ENCODE measurements at regions not wholly inside any gene's neighbourhood (a gene's known extent, or its start where the extent isn't known, plus 50 kb on each side); places are given as distances from the start of the nearest gene placed in this dataset.

DNA sequence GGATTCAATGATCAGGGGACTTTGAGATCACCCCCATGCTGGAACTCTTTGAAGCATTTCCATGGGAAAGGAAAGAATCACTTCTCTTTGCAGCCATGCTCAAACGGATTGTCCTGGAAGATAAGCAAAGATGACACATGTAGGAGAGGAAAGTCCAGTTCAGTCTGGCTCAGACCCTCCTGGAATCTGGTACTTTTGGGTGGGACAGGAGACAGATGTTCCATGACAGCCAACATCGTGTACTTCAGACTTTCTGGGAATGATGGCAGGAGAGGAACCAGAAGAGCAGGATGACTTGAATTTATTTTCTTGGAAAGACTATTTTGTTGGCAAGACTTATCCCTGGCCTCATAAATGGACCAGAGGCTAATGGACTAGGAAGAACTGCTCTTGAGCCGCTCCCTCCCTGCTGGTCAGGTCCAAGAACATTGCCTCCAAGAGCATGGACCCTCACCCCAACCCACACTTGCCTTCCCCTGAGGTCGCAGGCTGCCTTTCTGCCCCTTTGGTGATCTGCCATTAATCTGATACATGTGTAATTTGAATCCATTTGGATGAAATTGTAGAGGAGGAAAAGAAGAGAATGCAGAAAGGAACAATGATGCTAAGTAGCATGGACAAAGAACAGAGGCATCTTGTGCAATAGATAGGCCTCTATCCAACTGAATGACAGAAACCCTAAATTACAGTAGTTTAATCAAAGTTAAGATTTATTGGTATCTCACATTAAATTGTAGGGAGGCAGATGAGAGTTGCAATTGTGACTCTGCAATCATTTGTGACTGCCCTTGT lies 201.0 kb downstream of the SNX19 start:
- Mint-ChIP-seq H3K9me3 (no peaks in the 10 kb centered on the region), H3K27me3 (peaks cover 18% of the 10 kb centered on the region), H3K36me3 (ENCODE audit: low read depth) (no peaks in the 10 kb centered on the region), H3K4me3 (no peak overlapping the region), H3K4me1 (no peaks in the 10 kb centered on the region), H3K27ac (no peak overlapping the region)
- ATAC-seq (replicated peaks), result no peak

DNA sequence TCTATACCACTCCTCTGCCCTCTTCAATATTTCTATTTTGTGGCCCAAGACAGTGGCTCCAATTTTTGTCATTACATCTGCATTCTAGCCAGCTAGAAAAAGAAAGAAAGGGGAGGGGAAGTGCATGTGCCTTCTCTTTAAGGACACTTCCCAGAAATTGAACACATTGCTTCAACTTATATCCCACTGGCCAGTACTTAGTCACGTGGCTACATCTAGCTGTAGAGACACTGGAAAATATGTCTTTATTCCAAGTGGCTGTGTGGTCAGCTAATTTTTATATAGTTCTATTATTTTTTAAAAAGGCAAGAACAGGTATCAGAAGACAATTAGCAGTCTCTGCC lies 200.4 kb downstream of the SNX19 start:
- peaks cover 18% of the 10 kb centered on the region for H3K27me3 Mint-ChIP-seq
- no peaks in the 10 kb centered on the region for H3K9me3 Mint-ChIP-seq
- no peak for ATAC-seq (replicated peaks)
- H3K4me1 Mint-ChIP-seq, result no peaks in the 10 kb centered on the region
- H3K4me3 Mint-ChIP-seq, result no peak overlapping the region
- no peak overlapping the region for H3K27ac Mint-ChIP-seq
- no peaks in the 10 kb centered on the region for H3K36me3 Mint-ChIP-seq (ENCODE audit: low read depth)

DNA sequence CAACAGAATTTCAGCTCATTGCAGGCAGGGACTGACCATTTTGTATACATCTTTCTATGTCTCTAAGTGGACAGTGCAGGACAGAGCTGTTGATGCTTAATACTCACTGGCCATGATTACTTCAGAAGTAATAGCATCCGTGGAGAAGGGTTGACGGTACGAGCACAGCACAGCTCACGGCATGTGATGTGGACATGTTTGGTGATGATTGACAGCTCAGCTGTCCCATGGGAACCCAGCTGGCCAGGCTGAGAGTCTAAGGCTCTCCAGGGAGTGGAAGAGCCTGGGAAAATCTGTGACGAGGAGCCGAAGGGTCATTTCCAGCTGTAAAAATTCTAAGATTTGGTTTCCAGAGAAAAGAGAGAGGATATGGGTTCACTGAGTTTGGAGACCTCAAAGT lies 198.2 kb downstream of the SNX19 start:
- no peak overlapping the region for H3K27ac Mint-ChIP-seq
- no peak for ATAC-seq (replicated peaks)
- H3K9me3 Mint-ChIP-seq, result no peaks in the 10 kb centered on the region
- H3K4me1 Mint-ChIP-seq, result no peaks in the 10 kb centered on the region
- no peak overlapping the region for H3K4me3 Mint-ChIP-seq
- peaks cover 21% of the 10 kb centered on the region for H3K27me3 Mint-ChIP-seq
- no peaks in the 10 kb centered on the region for H3K36me3 Mint-ChIP-seq (ENCODE audit: low read depth)

DNA sequence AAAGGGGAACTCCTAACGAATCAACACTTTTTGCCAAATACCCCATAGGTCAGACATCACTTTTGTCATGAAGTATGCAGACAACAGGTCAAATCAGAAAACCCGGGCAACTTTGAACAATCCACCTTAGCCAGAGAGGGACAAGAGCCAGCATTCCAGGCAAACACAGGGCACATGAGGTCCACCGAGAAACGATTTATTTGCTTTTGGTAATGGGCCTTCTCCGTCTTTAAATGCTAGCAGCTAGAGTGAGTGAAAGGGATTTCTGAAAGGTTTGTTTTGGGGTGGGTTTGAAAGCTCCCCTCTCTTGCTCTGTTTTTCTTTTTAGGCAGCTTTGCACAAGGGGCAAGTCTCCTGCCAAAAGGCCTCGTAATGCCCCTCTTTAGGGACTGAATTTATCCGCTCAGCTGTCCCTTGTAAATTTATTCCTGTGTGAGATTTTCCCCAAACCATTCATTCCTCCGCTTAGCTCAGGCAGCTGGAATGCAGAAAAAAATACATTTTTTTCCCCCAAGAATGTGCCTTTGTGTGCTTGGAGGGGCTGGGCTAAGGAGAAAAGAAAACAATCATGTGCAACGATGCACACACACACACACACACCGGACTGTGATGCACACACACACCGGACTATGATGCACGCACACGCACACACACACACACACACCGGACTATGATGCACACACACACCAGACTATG lies 196.9 kb downstream of the SNX19 start:
- Mint-ChIP-seq H3K27me3 (peaks cover 18% of the 10 kb centered on the region), H3K27ac (no peak overlapping the region), H3K36me3 (ENCODE audit: low read depth) (no peaks in the 10 kb centered on the region), H3K9me3 (no peaks in the 10 kb centered on the region), H3K4me3 (no peak overlapping the region), H3K4me1 (no peaks in the 10 kb centered on the region)
- no peak for ATAC-seq (replicated peaks)

DNA sequence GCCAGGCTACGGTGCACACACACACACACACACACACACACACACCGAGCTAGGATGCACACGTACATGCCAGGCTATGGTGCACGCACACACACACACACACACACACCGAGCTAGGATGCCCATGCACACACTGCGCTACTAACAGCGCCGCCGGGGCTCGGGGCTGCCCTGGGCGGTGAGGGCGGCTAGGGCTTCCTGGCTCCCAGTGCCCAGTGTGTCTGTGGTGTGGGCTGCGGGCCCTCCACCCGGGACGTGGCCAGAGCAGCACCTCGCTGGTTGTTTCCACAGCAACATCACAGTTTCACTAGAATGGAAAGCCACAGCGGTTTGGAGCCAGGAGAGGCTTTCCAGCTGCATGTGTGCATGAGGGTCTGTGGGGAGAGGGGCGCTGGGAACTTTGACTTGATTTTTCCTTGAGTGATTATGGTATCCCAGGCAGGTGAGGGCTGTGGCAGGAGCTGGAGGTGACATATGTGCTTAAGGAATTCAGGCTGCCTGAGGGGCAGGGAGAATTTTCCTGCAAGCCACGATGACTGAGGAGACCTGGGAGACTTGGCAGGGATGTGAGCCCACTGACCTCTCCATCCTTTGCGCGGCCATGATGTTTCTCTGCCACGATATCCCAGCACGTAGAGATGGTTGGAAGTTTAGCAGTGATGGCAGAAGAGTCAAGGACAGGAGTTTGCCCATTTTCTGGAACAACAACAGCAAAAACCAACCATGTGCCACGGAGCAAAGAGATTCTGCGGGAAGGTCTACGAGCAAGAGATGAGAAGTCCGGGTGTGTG lies 195.9 kb downstream of the SNX19 start:
- no peaks in the 10 kb centered on the region for H3K4me1 Mint-ChIP-seq
- H3K36me3 Mint-ChIP-seq (ENCODE audit: low read depth), result no peaks in the 10 kb centered on the region
- no peaks in the 10 kb centered on the region for H3K9me3 Mint-ChIP-seq
- no peak overlapping the region for H3K27ac Mint-ChIP-seq
- no peak for ATAC-seq (replicated peaks)
- peaks cover 12% of the 10 kb centered on the region for H3K27me3 Mint-ChIP-seq
- no peak overlapping the region for H3K4me3 Mint-ChIP-seq

DNA sequence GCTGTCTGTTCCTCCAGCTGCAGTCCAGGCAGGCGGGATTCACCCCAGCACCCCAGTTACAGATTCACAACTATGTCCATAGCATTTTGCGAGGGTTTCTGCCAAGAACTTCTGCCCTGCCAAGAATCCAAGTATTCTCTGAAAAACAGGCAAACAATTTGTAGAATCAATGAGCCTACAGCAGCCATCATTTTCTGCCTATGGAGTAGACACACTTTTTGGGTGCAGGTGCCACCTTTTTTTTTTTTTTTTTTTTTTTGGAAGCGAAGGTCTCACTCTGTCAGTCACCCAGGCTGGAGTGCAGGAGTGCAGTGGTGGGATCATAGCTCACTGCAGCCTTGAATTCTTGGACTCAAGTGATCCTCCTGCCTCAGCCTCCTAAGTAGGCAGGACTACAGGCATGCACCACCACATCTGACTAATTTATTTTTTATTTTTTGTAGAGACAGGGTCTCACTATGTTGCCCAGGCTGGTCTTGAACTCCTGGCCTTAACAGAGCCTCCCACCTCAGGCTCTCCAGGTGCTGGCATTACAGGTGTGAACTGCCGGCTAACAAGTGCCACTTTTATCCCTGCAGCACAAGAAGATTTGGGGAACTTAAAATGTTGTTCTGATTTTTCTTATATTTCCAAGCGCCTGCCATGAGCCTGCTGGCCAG lies 195.1 kb downstream of the SNX19 start:
- Mint-ChIP-seq H3K27ac (no peak overlapping the region), H3K9me3 (no peaks in the 10 kb centered on the region), H3K4me1 (no peaks in the 10 kb centered on the region), H3K27me3 (peaks cover 10% of the 10 kb centered on the region), H3K36me3 (ENCODE audit: low read depth) (no peaks in the 10 kb centered on the region), H3K4me3 (no peak overlapping the region)
- no peak for ATAC-seq (replicated peaks)

DNA sequence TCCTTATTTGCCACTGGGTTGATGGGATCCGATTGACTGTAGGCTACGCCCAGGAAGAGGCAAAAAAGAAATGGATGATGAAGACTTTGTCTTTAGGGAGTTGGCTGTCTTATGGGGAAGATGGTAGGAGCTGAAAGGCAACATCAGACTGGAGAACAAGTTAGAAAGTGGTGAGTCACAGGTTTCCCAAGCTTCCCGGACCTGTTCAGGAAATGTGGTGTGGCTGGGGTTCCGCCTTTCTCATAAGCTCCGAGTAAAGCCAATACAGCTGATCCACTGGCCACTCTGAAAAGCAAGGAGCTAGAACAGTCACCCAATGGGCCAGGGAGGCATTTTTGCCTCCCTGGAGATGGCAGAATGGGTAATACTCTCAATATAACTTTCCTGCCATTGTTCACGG lies 194.5 kb downstream of the SNX19 start:
- Mint-ChIP-seq H3K27ac (no peak overlapping the region), H3K27me3 (peaks cover 9% of the 10 kb centered on the region), H3K4me3 (no peak overlapping the region), H3K4me1 (no peaks in the 10 kb centered on the region), H3K9me3 (no peaks in the 10 kb centered on the region), H3K36me3 (ENCODE audit: low read depth) (no peaks in the 10 kb centered on the region)
- no peak for ATAC-seq (replicated peaks)

DNA sequence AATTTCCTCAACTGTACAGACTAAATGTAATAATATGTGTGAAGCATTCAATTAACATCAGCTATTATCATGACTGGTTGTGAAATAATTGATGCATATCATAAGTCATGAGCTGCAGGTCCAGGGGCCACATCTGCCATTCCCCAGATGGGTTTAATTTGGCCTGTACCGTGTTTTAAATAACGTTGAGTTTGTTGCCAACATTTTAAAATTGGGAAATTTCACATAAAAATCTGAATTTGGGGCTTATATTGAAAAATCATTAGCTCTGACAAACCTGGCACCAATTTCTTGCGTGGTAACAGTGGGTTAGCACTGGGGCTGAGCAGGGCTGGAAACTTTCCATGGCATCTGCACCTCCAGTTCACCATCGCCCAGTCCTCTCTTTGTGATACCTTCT lies 193.9 kb downstream of the SNX19 start:
- Mint-ChIP-seq H3K27ac (no peak overlapping the region), H3K36me3 (ENCODE audit: low read depth) (no peaks in the 10 kb centered on the region), H3K4me1 (no peaks in the 10 kb centered on the region), H3K4me3 (no peak overlapping the region), H3K9me3 (no peaks in the 10 kb centered on the region), H3K27me3 (peaks cover 7% of the 10 kb centered on the region)
- no peak for ATAC-seq (replicated peaks)

DNA sequence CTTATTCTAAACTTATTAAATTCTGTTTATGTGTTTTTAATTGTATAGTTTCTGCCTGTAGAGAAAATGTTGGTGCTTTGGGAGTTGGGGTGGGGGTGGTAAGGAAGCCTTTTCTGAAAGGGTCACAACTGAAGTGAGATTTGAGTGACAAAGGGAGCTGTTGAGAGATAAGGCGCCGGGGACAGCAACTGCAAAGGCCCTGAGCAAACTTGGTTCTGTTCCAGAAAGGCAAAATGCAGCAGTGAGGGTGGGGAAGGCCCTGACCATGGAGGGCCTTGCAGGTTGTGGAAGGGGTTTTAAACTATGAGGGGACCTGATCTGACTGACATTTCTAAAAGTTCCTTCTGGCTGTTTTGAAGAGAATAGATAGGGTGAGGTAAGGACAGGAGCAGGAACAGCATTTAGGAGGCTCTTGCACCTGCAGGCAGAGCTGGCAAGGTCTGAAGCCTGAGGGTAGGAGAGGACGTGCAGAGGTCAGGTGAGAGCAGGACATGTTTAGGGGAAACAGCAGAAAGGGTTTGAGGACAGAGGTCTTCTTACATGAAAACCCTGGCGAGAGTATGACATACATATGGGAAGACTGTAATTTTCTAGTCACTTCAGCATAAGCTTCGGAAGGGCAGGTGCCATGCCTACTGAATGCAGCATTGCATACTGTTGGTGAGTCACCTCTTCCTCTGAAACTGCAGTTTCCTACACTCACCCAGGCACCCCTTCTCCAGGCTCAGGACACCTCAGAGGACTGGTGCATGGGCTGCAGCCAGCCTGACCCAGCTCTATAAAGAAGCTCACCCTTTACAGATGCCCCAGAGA lies 190.7 kb downstream of the SNX19 start:
- H3K27ac Mint-ChIP-seq, result no peak overlapping the region
- H3K9me3 Mint-ChIP-seq, result peaks cover 4% of the 10 kb centered on the region
- ATAC-seq (replicated peaks), result no peak
- H3K4me3 Mint-ChIP-seq, result no peak overlapping the region
- H3K4me1 Mint-ChIP-seq, result no peaks in the 10 kb centered on the region
- no peaks in the 10 kb centered on the region for H3K36me3 Mint-ChIP-seq (ENCODE audit: low read depth)
- peaks cover 11% of the 10 kb centered on the region for H3K27me3 Mint-ChIP-seq

DNA sequence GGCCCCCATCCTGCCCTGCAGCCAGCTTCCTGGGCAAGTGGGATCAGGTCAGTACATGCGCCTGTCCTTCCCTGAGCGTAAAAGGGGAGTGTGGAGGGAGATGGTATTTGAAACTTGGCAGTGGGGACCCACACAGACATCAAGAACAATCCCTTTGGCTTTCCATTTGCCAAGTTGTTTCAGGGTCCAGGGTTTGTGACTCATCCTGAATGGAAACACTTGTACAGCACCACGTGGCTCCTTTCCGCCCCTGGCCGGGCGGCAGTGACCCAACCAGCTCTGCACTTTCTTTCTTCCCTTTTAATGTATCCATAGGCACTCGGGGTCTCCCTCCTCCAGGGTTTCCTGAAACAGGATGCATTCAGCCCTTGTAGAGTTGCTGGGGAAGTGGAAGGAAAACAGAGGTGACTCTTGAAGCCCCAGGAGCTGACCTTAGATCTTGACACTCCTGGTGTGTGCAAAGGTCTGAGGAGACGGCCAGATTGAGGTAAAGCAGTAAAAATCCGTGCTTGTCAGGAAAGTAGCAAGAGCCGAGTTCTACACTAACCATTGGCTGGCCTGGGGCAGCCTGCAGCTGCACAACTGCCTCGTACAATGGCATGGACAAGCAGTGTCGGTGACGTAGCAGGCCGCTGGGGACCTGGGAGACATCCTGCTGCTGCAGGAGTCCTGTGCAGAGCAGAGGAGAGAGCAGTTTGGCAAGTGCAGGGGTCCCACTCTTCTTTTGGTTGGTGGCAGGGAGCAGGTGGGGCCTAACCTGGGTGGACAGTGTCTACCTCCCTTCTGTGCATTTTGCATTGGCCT lies 189.8 kb downstream of the SNX19 start:
- no peak for ATAC-seq (replicated peaks)
- H3K4me3 Mint-ChIP-seq, result no peak overlapping the region

DNA sequence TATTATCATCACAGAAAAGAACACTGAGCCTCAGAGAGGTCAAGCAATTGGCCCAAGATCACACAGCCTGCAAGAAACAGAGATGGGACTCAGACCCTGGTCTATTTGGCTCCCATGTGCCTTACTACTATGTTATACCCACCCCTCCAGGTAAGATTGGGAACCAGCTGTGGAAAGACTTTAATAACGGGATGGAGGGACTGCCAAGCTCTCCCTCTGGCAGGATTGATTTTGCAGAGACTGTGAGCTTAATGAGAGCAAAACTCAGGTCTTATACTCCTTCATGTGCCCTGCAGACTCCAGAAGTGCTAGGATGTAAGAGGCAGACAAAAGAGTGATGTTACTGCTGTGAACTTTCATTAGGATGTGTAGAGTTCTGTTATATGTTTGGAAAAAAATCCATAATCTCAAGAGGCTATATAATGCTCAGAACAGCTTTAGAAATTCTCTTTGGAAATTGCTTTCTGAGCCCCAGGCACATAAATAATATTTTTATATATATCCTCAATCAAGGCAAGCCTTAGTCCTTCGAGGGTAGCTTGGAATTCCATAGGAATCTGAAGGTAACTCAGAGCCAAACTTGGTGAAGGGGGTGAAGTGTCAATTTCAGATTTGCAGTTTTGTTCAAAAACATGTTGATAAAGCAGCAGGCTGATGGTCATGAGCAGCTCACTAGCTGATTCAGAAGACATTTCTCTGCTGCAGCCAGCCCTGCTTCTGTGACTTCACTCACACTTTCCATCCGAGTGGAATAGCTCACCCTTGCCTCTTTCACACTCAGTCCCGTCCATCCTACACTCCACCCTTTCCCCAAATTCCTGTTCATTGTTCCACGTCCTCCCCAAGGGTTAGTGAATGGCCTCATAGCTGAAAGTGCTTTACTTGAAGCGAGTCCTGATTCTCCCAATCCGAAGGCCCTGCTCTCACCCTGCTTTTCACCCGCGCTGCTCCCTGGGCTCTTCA lies 188.8 kb downstream of the SNX19 start:
- H3K4me1 Mint-ChIP-seq, result no peaks in the 10 kb centered on the region
- ATAC-seq (replicated peaks), result no peak

More for the DNA sequence above, 189.8 kb downstream of the SNX19 start:
- Mint-ChIP-seq H3K9me3 (peaks cover 4% of the 10 kb centered on the region), H3K36me3 (ENCODE audit: low read depth) (no peaks in the 10 kb centered on the region), H3K27me3 (peaks cover 11% of the 10 kb centered on the region), H3K27ac (no peak overlapping the region), H3K4me1 (no peaks in the 10 kb centered on the region)

More for the DNA sequence above, 188.8 kb downstream of the SNX19 start:
- Mint-ChIP-seq H3K4me3 (no peak overlapping the region), H3K27me3 (peaks cover 11% of the 10 kb centered on the region), H3K36me3 (ENCODE audit: low read depth) (no peaks in the 10 kb centered on the region), H3K9me3 (peaks cover 4% of the 10 kb centered on the region), H3K27ac (no peak overlapping the region)
